H1 (cell line): ENCODE measurements at regions not wholly inside any gene's neighbourhood (a gene's known extent, or its start where the extent isn't known, plus 50 kb on each side); places are given as distances from the start of the nearest gene placed in this dataset.

Experiments
- CHD7 ChIP-seq: fragments of 300-600 bp; sonication (generic); IDR thresholded peaks from 2 replicates; pipeline ENCODE4 v1.7.1; 2012; ENCODE audit warnings: low read length, moderate library complexity, mild to moderate bottlenecking, inconsistent platforms; ENCODE audit not compliant: insufficient replicate concordance
- JUND ChIP-seq: IDR thresholded peaks from 2 replicates; pipeline ENCODE4 v1.6.1; 2011; ENCODE audit warnings: mild to moderate bottlenecking, improper control_type of control experiment, low read length
- SUZ12 ChIP-seq: fragments of 200-600 bp; sonication (generic); IDR thresholded peaks from 2 replicates; pipeline ENCODE4 v1.6.1; 2012; ENCODE audit warnings: mild to moderate bottlenecking, inconsistent platforms, low read length, moderate library complexity, mixed read lengths
- TAF7 ChIP-seq: optimal IDR thresholded peaks from 2 replicates; pipeline ENCODE3; 2011; ENCODE audit warnings: low read depth, mild to moderate bottlenecking, inconsistent platforms, low read length, moderate library complexity, borderline replicate concordance
- TF ChIP-seq, protein P1 (sequence below): IDR thresholded peaks from 2 replicates; pipeline ENCODE4 v1.6.1; 2012; ENCODE audit warnings: low read length, inconsistent platforms

DNA sequence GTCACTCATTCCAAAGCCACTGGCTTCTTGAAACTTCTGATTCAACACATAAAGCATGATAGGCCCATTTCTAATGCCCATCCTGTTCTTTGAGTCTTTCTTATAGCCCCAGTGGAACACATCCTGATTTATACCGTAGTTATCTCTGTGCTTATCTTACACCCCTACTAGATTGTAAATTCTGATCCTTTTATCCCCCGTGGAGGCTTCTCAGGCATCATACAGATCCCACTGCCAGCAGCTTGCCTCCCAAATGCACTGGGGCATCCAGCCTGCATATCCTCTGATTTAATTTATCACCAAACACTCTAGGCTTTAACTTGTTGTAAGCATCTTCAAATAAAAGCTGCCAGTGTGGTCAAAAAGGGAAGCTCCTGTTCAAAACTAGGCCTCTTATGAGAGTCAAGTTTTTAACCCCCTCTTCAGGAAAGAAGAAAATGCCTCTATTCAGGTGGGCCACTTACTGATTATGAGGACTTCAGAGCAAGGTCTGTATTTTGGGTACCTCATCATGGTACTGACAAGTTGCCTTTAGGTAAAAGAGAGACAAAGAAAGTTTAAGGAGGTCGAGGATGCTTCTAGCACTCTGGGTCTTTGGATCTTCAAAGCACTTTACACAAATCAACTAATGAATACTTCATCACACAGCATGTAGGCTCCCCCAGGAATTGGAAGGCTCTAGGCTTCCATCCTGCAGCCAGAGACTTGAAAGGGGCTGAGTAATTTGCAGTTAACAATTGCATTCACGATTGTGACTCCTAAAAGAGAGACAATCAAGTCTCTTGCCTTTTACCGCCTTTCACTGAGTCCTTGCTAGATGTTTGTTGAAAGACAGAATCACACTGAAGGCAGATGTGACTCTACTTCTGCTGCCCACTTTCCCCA lies 95.8 kb upstream of the LDB2 start (continued):
- TF ChIP-seq CHD7 = no peak
- TF ChIP-seq SUZ12 = no peak
- TF ChIP-seq, protein P1, sequence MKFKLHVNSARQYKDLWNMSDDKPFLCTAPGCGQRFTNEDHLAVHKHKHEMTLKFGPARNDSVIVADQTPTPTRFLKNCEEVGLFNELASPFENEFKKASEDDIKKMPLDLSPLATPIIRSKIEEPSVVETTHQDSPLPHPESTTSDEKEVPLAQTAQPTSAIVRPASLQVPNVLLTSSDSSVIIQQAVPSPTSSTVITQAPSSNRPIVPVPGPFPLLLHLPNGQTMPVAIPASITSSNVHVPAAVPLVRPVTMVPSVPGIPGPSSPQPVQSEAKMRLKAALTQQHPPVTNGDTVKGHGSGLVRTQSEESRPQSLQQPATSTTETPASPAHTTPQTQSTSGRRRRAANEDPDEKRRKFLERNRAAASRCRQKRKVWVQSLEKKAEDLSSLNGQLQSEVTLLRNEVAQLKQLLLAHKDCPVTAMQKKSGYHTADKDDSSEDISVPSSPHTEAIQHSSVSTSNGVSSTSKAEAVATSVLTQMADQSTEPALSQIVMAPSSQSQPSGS = no peak
- no peak for TF ChIP-seq JUND
- peak; percentile 92 for TF ChIP-seq TAF7
